ENCODE measurements at regions not wholly inside any gene's neighbourhood (a gene's known extent, or its start where the extent isn't known, plus 50 kb on each side); places are given as distances from the start of the nearest gene placed in this dataset.

DNA sequence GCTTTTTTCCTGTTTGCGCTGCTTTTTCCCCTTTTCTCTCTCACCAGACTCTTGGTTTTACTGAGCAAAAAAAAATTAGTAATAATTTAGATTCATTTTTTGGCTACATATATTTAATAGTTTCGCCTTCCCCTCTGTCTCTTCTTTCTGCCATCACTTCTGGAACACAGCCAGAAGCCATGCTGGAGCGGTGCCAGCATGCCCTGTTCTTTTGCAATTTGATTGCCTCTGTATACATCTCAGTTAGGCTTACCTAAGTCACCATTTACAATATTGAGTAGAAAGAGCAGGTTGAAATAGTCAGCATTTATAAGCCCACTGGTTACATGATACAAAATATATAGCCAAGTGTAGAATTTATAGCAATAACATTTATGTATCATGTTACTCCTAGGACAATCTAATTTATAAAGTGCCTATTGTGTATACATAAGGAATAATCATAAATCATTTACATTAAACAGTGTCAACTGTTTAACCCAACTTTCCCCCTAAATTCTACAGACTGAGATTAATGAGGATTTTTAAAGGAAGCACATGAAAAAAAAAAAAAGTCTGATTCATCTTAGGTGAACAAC is 413.8 kb upstream of the SOX5 start:
- DNase-seq (peak in 1 of 5 donors; percentile 41), FAIRE-seq (no peak)
- intact Hi-C loops (cut with DNase I) = no loop called here
- H3K9me3 ChIP-seq (ENCODE audit: control insufficient read depth in 2 of 3, insufficient read depth in 1 of 3, low read length in 3 of 3) = no peaks in the 10 kb centered on the region
- H3K9ac ChIP-seq (ENCODE audit: low read length in 3 of 3) = no peak overlapping the region
- no peaks in the 10 kb centered on the region for H3K27me3 ChIP-seq (ENCODE audit: control insufficient read depth, insufficient read depth, low read length)
- H3K27ac ChIP-seq (ENCODE audit: low read depth in 2 of 2, low read length in 2 of 2) = no peak overlapping the region
- TF ChIP-seq, protein P1, sequence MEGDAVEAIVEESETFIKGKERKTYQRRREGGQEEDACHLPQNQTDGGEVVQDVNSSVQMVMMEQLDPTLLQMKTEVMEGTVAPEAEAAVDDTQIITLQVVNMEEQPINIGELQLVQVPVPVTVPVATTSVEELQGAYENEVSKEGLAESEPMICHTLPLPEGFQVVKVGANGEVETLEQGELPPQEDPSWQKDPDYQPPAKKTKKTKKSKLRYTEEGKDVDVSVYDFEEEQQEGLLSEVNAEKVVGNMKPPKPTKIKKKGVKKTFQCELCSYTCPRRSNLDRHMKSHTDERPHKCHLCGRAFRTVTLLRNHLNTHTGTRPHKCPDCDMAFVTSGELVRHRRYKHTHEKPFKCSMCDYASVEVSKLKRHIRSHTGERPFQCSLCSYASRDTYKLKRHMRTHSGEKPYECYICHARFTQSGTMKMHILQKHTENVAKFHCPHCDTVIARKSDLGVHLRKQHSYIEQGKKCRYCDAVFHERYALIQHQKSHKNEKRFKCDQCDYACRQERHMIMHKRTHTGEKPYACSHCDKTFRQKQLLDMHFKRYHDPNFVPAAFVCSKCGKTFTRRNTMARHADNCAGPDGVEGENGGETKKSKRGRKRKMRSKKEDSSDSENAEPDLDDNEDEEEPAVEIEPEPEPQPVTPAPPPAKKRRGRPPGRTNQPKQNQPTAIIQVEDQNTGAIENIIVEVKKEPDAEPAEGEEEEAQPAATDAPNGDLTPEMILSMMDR (IDR thresholded peaks at IDR 0.05; ENCODE audit: borderline replicate concordance, extremely low read depth, insufficient read depth) = no peak
- H3K4me3 ChIP-seq (ENCODE audit: low read length in 3 of 3) = no peak overlapping the region
- H3K4me1 ChIP-seq (ENCODE audit: control insufficient read depth in 2 of 3, insufficient read depth in 2 of 3, low read depth in 1 of 3, low read length in 3 of 3) = no peaks in the 10 kb centered on the region
- H3K36me3 ChIP-seq (ENCODE audit: control insufficient read depth in 2 of 3, insufficient read depth in 3 of 3, low read length in 3 of 3) = no peaks in the 10 kb centered on the region

DNA sequence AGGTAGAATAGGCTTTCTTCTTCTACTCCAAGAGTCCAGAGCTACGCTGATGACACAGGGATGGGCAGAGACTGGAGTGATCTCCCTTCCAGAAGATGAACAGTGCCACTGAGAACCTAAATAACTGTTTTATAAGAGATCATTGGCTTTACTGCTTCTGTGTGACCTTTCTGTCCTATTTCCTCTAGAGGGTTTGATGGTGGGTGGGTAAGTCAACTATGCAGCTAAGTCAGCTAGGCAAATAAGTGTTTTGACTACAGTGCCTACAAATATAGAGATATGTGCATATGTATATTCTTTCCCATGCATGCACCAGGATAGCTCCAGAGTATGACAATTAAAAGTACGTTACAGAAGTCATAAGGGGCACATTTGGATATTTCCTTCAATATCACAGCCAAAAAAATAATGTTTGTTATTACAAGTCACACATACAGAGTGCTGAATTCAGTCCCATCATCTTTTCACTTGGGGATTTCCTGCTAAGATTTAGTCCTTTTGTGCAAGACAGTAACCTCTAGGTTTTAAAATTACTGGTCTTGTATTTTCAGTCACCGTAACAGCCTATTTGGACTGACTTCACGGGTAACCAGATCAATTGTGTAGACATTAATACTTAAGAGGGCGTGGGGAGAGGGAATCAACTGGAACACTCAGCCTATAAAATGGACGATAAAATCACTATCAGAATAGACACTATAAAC is 412.6 kb upstream of the SOX5 start:
- TF ChIP-seq, protein P1 (IDR thresholded peaks at IDR 0.05; ENCODE audit: borderline replicate concordance, extremely low read depth, insufficient read depth) = no peak
- Histone ChIP-seq H3K9ac (ENCODE audit: low read length in 3 of 3) (no peak overlapping the region), H3K4me1 (ENCODE audit: control insufficient read depth in 2 of 3, insufficient read depth in 2 of 3, low read depth in 1 of 3, low read length in 3 of 3) (no peaks in the 10 kb centered on the region), H3K27ac (ENCODE audit: low read depth in 2 of 2, low read length in 2 of 2) (no peak overlapping the region), H3K9me3 (ENCODE audit: control insufficient read depth in 2 of 3, insufficient read depth in 1 of 3, low read length in 3 of 3) (no peaks in the 10 kb centered on the region), H3K36me3 (ENCODE audit: control insufficient read depth in 2 of 3, insufficient read depth in 3 of 3, low read length in 3 of 3) (no peaks in the 10 kb centered on the region), H3K4me3 (ENCODE audit: low read length in 3 of 3) (no peak overlapping the region), H3K27me3 (ENCODE audit: control insufficient read depth, insufficient read depth, low read length) (no peaks in the 10 kb centered on the region)
- no peak for DNase-seq
- intact Hi-C loops (cut with DNase I) = no loop called here
- FAIRE-seq = no peak

DNA sequence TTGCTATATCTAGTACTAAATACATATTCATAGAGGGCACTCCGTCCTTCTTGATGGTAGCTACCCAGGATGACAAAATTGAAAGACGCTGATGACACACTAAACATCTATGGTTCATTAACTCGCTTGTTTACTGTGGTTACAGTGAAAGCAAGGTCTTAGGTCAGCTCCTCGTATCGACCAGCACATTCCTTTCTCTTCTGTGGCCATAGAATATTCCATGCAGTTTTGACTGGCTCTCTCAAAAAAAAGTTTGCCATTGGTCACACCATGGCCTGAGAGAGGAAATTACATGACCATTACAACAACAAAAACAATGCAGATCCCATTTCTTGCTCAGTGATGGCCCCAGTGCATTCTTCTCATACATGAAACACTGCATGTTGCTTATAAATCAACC is 411.4 kb upstream of the SOX5 start:
- FAIRE-seq = no peak

More for the DNA sequence above, 411.4 kb upstream of the SOX5 start:
- H3K9ac ChIP-seq (ENCODE audit: low read length in 3 of 3) = no peak overlapping the region
- no peak overlapping the region for H3K4me3 ChIP-seq (ENCODE audit: low read length in 3 of 3)
- no peaks in the 10 kb centered on the region for H3K36me3 ChIP-seq (ENCODE audit: control insufficient read depth in 2 of 3, insufficient read depth in 3 of 3, low read length in 3 of 3)
- H3K9me3 ChIP-seq (ENCODE audit: control insufficient read depth in 2 of 3, insufficient read depth in 1 of 3, low read length in 3 of 3) = no peaks in the 10 kb centered on the region
- peak in 2 of 5 donors; percentile 41 to 46 for DNase-seq
- intact Hi-C loops (cut with DNase I) = no loop called here
- H3K27ac ChIP-seq (ENCODE audit: low read depth in 2 of 2, low read length in 2 of 2) = no peak overlapping the region
- TF ChIP-seq, protein P1 (IDR thresholded peaks at IDR 0.05; ENCODE audit: borderline replicate concordance, extremely low read depth, insufficient read depth) = no peak
- no peaks in the 10 kb centered on the region for H3K27me3 ChIP-seq (ENCODE audit: control insufficient read depth, insufficient read depth, low read length)
- no peaks in the 10 kb centered on the region for H3K4me1 ChIP-seq (ENCODE audit: control insufficient read depth in 2 of 3, insufficient read depth in 2 of 3, low read depth in 1 of 3, low read length in 3 of 3)

Data from kidney (tissue), 13 donors.